HepG2 (cell line): ENCODE measurements at regions not wholly inside any gene's neighbourhood (a gene's known extent, or its start where the extent isn't known, plus 50 kb on each side); places are given as distances from the start of the nearest gene placed in this dataset.
A peak's percentile ranks its signal among the peaks of the same experiment; 100 is the strongest.

Experiments
- ATAC-seq: fragments of 200-7000 bp; cut with Tn5 transposase; 3 replicates; pipeline ENCODE4 v1.9.1; 2020; ENCODE audit warnings: mild to moderate bottlenecking, moderate library complexity
- BruUV-seq: library from RNA; stranded (reverse); fragments of 400-500 nt; replicated peaks from 2 replicates; lab custom pipeline; 2021; lab: Mats Ljungman, UMichigan
- CTCF ChIA-PET: fragments of 300-600 bp; formaldehyde crosslinking; extraction: SDS; loops from one replicate; lab custom pipeline; 2021; ENCODE audit warnings: low total read pairs, inconsistent platforms, low intra/inter-chr PET ratio; lab: Yijun Ruan, JAX
- POLR2A ChIA-PET: fragments of 350-600 bp; sonication (Branson Sonifier 250); formaldehyde crosslinking; loops from one replicate; lab custom pipeline; 2020; ENCODE audit warnings: antibody characterized with exemption, inconsistent platforms; lab: Yijun Ruan, JAX
- DNase-seq: peaks from one replicate; pipeline ENCODE4 v3.0.0-alpha.2; 2015; ENCODE audit warnings: low spot score
- FAIRE-seq: peaks from 3 replicates; lab custom pipeline; 2011; peaks lifted over from hg19 to GRCh38; lab: Jason Lieb, UNC
- H2AFZ ChIP-seq: one replicate; pipeline ENCODE4 v1.6.1; 2011; ENCODE audit warnings: low read length, inconsistent platforms
- H3K27ac ChIP-seq: fragments of 300-600 bp; 3 replicates; pipeline ENCODE4 v1.8.0; 2011; ENCODE audit warnings: mixed run types, mild to moderate bottlenecking, mixed read lengths, low read length, inconsistent platforms; ENCODE audit not compliant: insufficient read depth; ENCODE audit errors: extremely low read length
- H3K27me3 ChIP-seq, 2 experiments: fragments of 200-600 bp in 1 of 2; 2 replicates in 1 of 2; 3 replicates in 1 of 2; pipeline versions ENCODE4 v1.6.0 to v1.8.0; 2011; ENCODE audit warnings: low read length in 2 of 2, mild to moderate bottlenecking in 2 of 2, moderate library complexity in 2 of 2, inconsistent platforms in 1 of 2; ENCODE audit not compliant: insufficient read depth in 2 of 2, control insufficient read depth in 1 of 2
- H3K36me3 ChIP-seq, 2 experiments: fragments of 200-600 bp in 1 of 2; replicated peaks in 1 of 2; 2 replicates in 1 of 2; 3 replicates in 1 of 2; pipeline versions ENCODE4 v1.5.1 to v1.8.0; 2011; ENCODE audit warnings: low read length in 2 of 2, inconsistent platforms in 1 of 2; ENCODE audit not compliant: insufficient read depth in 2 of 2, control insufficient read depth in 1 of 2
- H3K4me1 ChIP-seq: 2 replicates; pipeline ENCODE4 v1.5.1; 2012; ENCODE audit warnings: low read length, inconsistent platforms; ENCODE audit not compliant: insufficient read depth
- H3K4me2 ChIP-seq: 2 replicates; pipeline ENCODE4 v1.6.0; 2011; ENCODE audit warnings: low read depth, low read length, inconsistent platforms
- H3K4me3 ChIP-seq, 3 experiments: fragments of 200-600 bp in 1 of 3; sonication (generic), shearing (Covaris generic) in 1 of 3; replicated peaks in 1 of 3; 2 replicates each; pipeline ENCODE4 v1.5.1; 2011 to 2016; ENCODE audit warnings: low read length in 3 of 3, inconsistent platforms in 2 of 3, low read depth in 2 of 3, mild to moderate bottlenecking in 2 of 3, control low read depth in 1 of 3, mixed read lengths in 1 of 3; ENCODE audit not compliant: insufficient read depth in 1 of 3
- H3K79me2 ChIP-seq: one replicate; pipeline ENCODE4 v1.6.1; 2011; ENCODE audit warnings: low read length, inconsistent platforms; ENCODE audit not compliant: insufficient read depth
- H3K9ac ChIP-seq: 2 replicates; pipeline ENCODE4 v1.6.0; 2011; ENCODE audit warnings: mild to moderate bottlenecking, low read depth, low read length, inconsistent platforms; ENCODE audit not compliant: insufficient read depth
- H3K9me3 ChIP-seq: 2 replicates; pipeline ENCODE4 v1.5.1; 2012; ENCODE audit warnings: mild to moderate bottlenecking, low read length
- H4K20me1 ChIP-seq: 2 replicates; pipeline ENCODE4 v1.6.0; 2011; ENCODE audit warnings: inconsistent platforms, mild to moderate bottlenecking, low read length, moderate library complexity; ENCODE audit not compliant: insufficient read depth
- HMGXB3 ChIP-seq: sonication (generic); formaldehyde crosslinking; IDR thresholded peaks from 2 replicates; pipeline ENCODE4 v1.4.0; 2020; ENCODE audit warnings: missing genetic modification reagents, borderline replicate concordance
- IRF2 ChIP-seq: IDR thresholded peaks from 2 replicates; pipeline ENCODE4 v1.6.1; 2018; ENCODE audit warnings: missing genetic modification reagents, missing compliant biosample characterization
- KLF16 ChIP-seq, 2 experiments: sonication (generic) in 1 of 2; formaldehyde crosslinking in 1 of 2; IDR thresholded peaks; 2 replicates each; pipeline versions ENCODE4 v1.6.1 to v1.8.0; 2016 to 2023; ENCODE audit warnings: missing genetic modification reagents in 2 of 2, missing compliant biosample characterization in 1 of 2
- MED8 ChIP-seq: sonication (generic); formaldehyde crosslinking; IDR thresholded peaks from 2 replicates; pipeline ENCODE4 v1.8.1; 2023; ENCODE audit warnings: mild to moderate bottlenecking, missing genetic modification reagents; ENCODE audit not compliant: insufficient replicate concordance
- RFXAP ChIP-seq: sonication (generic); formaldehyde crosslinking; IDR thresholded peaks from 2 replicates; pipeline ENCODE4 v1.4.0; 2020; ENCODE audit warnings: missing genetic modification reagents, borderline replicate concordance
- SMC3 ChIP-seq: IDR thresholded peaks from 2 replicates; pipeline ENCODE4 v1.6.1; 2011; ENCODE audit warnings: low read length, improper control_type of control experiment
- STAG1 ChIP-seq: sonication (generic); formaldehyde crosslinking; IDR thresholded peaks from 2 replicates; pipeline ENCODE4 v1.4.0; 2020; ENCODE audit warnings: missing genetic modification reagents
- STAT5B ChIP-seq: sonication (generic); formaldehyde crosslinking; IDR thresholded peaks from 2 replicates; pipeline ENCODE4 v1.4.0; 2020; ENCODE audit warnings: missing genetic modification reagents
- ZBTB10 ChIP-seq: sonication (generic); formaldehyde crosslinking; IDR thresholded peaks from 2 replicates; pipeline ENCODE4 v1.4.0; 2020; ENCODE audit warnings: missing genetic modification reagents, borderline replicate concordance
- ZNF598 ChIP-seq: sonication (generic); formaldehyde crosslinking; IDR thresholded peaks from 2 replicates; pipeline ENCODE4 v1.5.1; 2020; ENCODE audit warnings: mild to moderate bottlenecking, missing genetic modification reagents, borderline replicate concordance
- ZNF605 ChIP-seq: sonication (generic); formaldehyde crosslinking; IDR thresholded peaks from 2 replicates; pipeline ENCODE4 v1.8.0; 2022; ENCODE audit warnings: mild to moderate bottlenecking, missing genetic modification reagents
- WGBS: methylation state at CpG from one replicate; pipeline ENCODE4 v1.1.6; 2017; ENCODE audit warnings: low lambda C conversion rate; 5-methylcytosine and 5-hydroxymethylcytosine counted together
- in situ Hi-C: cut with HindIII; loops from 2 replicates; pipeline ENCODE4 v1.10.0; 2017; ENCODE audit warnings: low pct_unique_long_range_greater_than_20kb; ENCODE audit not compliant: extremely low pct_ligation_motif_present
- intact Hi-C: fragments of 100-400 bp; cut with micrococcal nuclease; formaldehyde crosslinking; loops from one replicate; pipeline ENCODE4 v1.10.0; 2022; ENCODE audit not compliant: unreplicated experiment
- TF ChIP-seq, protein P1 (sequence below): sonication (generic); formaldehyde crosslinking; IDR thresholded peaks from 2 replicates; pipeline ENCODE4 v1.5.0; 2020; ENCODE audit warnings: missing genetic modification reagents
- TF ChIP-seq, protein P2 (sequence below): sonication (generic); formaldehyde crosslinking; IDR thresholded peaks from 2 replicates; pipeline ENCODE4 v1.5.0; 2020; ENCODE audit warnings: mild to moderate bottlenecking, missing genetic modification reagents, moderate library complexity

GRCh38 chr3:104614564-104614963 is 752.1 kb upstream of the ALCAM start (continued):
- TF ChIP-seq ZBTB10 (CRISPR knock-in tag) (no peak), MED8 (CRISPR knock-in tag) (no peak), STAT5B (CRISPR knock-in tag) (no peak)
- TF ChIP-seq, protein P1, sequence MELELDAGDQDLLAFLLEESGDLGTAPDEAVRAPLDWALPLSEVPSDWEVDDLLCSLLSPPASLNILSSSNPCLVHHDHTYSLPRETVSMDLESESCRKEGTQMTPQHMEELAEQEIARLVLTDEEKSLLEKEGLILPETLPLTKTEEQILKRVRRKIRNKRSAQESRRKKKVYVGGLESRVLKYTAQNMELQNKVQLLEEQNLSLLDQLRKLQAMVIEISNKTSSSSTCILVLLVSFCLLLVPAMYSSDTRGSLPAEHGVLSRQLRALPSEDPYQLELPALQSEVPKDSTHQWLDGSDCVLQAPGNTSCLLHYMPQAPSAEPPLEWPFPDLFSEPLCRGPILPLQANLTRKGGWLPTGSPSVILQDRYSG = no peak

- peak; percentile 32 for DNase-seq
- CTCF ChIA-PET = interaction anchor here (1.3 kb wide), 1 partner anchor 891 kb away, joined by 3 read pairs; no protein-coding TSS in a partner anchor
- no peaks in the 10 kb centered on the region for H3K4me1 ChIP-seq
- BruUV-seq = no TSS peak
- H3K4me3 ChIP-seq = no peak overlapping the region
- POLR2A ChIA-PET = no interaction called here
- H3K36me3 ChIP-seq = no peaks in the 10 kb centered on the region
- no peaks in the 10 kb centered on the region for H4K20me1 ChIP-seq
- in situ Hi-C loops (no loop called here), intact Hi-C loops (loop anchor here (2.0 kb wide), 1 partner anchor 739 kb away; the partner anchor contains the start of gene ALCAM)
- H3K27ac ChIP-seq = no peak overlapping the region
- H3K79me2 ChIP-seq = no peaks in the 10 kb centered on the region
- ATAC-seq = peak; percentile 88
- FAIRE-seq = no peak
- peaks cover 12% of the 10 kb centered on the region; the same call in 1 of the 2 replicates for H3K9me3 ChIP-seq
- WGBS = 17% methylated on average over 6 of the region's 6 CpGs
- H2AFZ ChIP-seq = no peak overlapping the region
- no peaks in the 10 kb centered on the region for H3K27me3 ChIP-seq
- H3K9ac ChIP-seq = no peak overlapping the region
- no peak overlapping the region for H3K4me2 ChIP-seq
- TF ChIP-seq HMGXB3 (CRISPR knock-in tag) = no peak
- no peak for TF ChIP-seq IRF2 (CRISPR knock-in tag)
- no peak for TF ChIP-seq ZNF598 (CRISPR knock-in tag)
- peak; percentile 23; the same call in 1 of the 2 replicates for TF ChIP-seq SMC3
- no peak for TF ChIP-seq KLF16 (CRISPR knock-in tag; IDR thresholded peaks at IDR 0.05)
- TF ChIP-seq RFXAP (CRISPR knock-in tag) = no peak
- TF ChIP-seq ZNF605 (CRISPR knock-in tag) = no peak
- TF ChIP-seq, protein P2, sequence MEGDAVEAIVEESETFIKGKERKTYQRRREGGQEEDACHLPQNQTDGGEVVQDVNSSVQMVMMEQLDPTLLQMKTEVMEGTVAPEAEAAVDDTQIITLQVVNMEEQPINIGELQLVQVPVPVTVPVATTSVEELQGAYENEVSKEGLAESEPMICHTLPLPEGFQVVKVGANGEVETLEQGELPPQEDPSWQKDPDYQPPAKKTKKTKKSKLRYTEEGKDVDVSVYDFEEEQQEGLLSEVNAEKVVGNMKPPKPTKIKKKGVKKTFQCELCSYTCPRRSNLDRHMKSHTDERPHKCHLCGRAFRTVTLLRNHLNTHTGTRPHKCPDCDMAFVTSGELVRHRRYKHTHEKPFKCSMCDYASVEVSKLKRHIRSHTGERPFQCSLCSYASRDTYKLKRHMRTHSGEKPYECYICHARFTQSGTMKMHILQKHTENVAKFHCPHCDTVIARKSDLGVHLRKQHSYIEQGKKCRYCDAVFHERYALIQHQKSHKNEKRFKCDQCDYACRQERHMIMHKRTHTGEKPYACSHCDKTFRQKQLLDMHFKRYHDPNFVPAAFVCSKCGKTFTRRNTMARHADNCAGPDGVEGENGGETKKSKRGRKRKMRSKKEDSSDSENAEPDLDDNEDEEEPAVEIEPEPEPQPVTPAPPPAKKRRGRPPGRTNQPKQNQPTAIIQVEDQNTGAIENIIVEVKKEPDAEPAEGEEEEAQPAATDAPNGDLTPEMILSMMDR = peak; percentile 53
- TF ChIP-seq STAG1 (CRISPR knock-in tag) = peak; percentile 46
These were observed 738.4 kb upstream of the ALCAM start for GRCh38 chr3:104628185-104628789.
